GM19452 (cell line): ENCODE measurements at regions not wholly inside any gene's neighbourhood (a gene's known extent, or its start where the extent isn't known, plus 50 kb on each side); places are given as distances from the start of the nearest gene placed in this dataset.
"Not testable (repeated sequence)": the region's sequence is repeated elsewhere in the genome, so short reads cannot be mapped to it uniquely, and the experiment has no call there.

Experiments
- ATAC-seq: cut with Tn5 transposase; IDR thresholded peaks from one replicate; pipeline ENCODE4 v1.9.1; 2021; ENCODE audit not compliant: unreplicated experiment

GRCh38 chr5:173496129-173496882, 120.1 kb downstream of the BOD1 start:
- ATAC-seq, result no peak

DNA sequence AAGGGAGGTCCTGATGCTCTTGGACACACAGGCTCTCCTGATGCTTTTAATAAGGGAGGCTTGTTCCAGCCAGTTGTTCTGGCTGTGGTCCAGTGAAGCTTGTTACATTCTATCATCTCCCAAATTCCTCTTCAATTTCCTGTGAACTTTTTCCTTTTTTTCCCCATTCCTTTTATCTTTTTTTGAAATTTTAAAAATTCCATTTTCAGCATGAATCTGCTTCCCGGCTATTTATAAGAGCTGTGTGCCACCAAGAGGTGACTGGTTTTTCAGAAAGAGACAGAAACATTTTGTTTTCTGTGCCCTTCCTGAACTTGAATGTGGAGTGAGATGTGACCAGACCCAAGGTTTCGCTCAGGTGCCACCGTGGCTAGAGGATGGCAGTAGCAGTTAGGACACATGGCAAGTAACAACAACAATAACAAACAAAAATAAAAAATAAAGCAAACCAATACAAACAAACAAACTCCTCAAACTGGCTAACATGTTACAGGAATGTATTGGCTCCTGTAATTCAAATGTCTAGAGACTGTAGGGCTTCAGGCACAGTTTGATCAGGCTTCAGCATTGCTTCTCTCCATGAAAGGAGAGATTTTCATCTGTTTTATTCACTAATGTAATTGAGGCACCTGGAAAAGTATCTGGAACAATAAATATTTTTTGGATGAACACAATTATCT, 121.1 kb downstream of the BOD1 start:
- no peak for ATAC-seq

GRCh38 chr5:173494446-173494845, 122.0 kb downstream of the BOD1 start:
- ATAC-seq, result no peak

- no peak for ATAC-seq
Measured at GRCh38 chr5:173493846-173494245, 122.6 kb downstream of the BOD1 start.

- no peak for ATAC-seq
Measured at GRCh38 chr5:173493040-173493439, 123.4 kb downstream of the BOD1 start.

DNA sequence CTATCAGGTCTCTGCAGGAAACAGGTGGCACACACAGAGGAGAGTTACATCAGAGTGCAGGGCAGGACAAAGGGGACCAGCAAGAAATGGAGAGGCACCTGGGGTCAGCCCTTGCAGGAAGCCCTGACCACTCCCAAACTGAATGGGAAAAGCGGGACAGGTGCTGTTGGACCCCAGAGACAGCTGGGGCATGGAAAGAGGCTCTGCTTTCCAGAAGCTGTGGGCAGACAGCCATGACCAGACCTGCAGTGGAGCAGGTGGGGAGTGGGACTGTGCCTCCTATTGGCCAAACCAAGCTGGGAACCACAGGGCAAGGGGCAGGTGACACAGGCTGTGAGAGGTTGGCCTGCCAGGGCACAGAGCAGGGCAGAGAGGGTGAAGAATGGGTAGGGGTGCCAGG, 125.8 kb downstream of the BOD1 start:
- no peak for ATAC-seq

DNA sequence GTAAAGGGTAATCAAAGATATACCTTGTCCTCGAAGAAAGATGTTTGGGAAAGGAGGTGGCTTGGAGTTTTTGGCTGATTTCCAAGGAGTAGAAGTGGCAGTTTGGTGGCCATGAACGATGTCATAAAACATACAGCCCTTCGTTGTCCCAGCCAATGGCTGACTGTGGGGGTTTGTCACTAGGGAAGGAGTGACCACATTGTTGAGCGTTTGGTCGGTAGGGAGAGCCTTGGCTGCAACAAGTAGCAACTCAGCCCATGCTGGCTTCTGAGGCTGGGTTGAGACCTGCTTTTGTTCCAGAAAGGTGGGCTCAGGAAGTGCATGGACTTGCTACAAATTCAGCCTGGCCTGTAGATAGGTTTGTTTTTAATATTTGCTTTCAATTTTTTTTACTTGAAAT, 128.3 kb downstream of the BOD1 start:
- no peak for ATAC-seq

- no peak for ATAC-seq
Measured at GRCh38 chr5:173487300-173487699, 129.2 kb downstream of the BOD1 start.

GRCh38 chr5:173486355-173487225, 129.9 kb downstream of the BOD1 start:
- no peak for ATAC-seq

GRCh38 chr5:173484569-173484968, 131.9 kb downstream of the BOD1 start:
- ATAC-seq, result no peak

GRCh38 chr5:173483599-173483998, 132.9 kb downstream of the BOD1 start:
- ATAC-seq, result not testable (repeated sequence)

GRCh38 chr5:173483160-173483559, 133.3 kb downstream of the BOD1 start:
- ATAC-seq, result no peak

- no peak for ATAC-seq
Measured at GRCh38 chr5:173481821-173482220, 134.6 kb downstream of the BOD1 start.

DNA sequence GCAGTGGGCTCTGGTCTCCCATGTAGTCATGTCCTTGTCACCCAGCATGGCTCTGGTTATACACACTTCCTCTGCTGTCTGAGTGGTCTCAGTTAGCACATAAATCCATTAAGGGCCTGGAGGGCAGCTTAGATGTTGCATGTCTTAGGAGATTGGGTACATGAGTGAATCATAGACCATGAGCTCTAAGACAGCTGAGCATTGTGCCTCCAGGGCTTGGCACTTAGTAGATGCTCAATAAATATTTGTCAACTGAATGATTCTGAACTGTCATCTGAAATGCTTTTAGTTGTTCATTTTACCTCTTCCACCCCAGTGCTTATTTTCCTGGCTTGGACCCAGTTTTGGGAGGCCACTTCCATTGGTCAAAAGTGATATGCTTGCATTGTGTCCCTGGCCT, 135.6 kb downstream of the BOD1 start:
- no peak for ATAC-seq

GRCh38 chr5:173479711-173480110, 136.7 kb downstream of the BOD1 start:
- ATAC-seq, result no peak

DNA sequence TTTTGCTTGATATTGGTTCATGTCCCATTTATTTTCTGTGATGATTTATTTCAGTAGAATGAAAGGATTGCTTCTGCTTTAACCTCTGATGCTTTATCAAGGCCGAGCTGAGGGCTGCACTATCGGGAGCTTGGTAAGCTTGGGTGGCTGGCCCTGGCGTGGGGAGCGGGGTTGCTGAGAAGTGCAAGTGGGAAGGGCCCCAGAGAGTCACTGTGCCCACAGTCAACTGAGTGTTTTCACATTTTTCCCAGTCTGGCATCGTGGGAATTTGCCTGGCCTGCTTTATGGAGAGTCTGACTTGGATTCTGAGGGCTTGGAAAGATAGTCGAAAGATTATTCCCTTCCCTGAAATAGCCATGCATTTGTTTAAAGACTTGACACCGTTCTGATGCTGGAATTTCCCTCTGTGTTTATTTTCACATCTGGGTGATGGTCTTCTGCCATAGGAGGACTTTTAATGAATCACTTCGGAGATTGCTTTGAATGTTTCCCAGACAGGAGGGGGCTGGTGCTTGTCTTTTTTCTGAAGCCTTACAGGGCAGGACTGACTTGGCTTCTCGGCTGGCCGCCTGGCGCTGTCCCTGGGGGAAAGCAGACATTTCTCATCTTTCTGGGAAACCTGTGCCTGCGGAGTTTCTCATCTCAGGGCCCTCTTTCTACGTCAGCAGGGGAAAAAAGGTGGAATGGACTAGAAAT, 139.0 kb downstream of the BOD1 start:
- no peak for ATAC-seq

GRCh38 chr5:173475780-173476179, 140.7 kb downstream of the BOD1 start:
- no peak for ATAC-seq

GRCh38 chr5:173474881-173475287, 141.6 kb downstream of the BOD1 start:
- no peak for ATAC-seq

DNA sequence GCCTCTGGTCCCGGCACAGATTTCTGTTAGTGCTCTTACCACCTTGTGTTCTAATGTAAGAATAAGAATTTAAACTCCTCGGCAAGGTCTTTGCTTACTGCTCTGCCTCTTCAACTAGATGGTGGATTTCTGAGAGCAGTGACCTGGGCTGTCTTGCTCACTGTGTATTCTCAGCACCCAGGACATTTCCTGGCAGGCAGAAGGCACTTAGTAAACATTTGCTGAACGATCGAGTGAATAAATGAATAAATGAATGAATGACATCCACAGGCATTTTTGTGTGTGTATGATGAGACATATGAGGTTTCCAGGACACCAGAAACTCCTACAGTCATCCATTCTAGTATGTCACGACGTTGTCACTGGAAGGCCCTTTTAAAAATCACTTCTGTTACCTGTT, 143.2 kb downstream of the BOD1 start:
- ATAC-seq, result no peak

DNA sequence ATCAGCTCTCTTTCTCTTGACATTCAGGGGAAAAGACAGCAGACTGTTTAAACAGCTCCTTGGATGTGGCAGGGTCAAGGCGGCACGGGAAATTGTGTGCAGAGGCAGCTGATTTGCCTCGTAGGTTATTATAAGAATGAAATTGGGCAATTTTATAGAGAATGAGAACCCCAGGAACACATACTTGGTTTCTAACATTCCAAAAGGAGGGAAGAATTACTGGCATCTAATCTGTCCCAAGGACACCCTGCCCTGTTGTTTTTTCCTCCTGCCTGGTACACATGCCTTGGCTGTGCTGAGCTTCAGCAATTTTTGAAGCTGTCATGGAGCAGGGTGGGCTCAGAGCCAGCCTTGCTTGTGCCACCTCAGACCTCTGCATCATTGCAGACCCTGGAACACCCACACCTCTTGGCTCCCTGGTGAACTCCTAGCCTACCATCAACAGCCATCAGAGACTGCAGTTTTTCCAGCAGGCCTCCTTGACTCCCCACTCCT, 143.6 kb downstream of the BOD1 start:
- ATAC-seq, result no peak

DNA sequence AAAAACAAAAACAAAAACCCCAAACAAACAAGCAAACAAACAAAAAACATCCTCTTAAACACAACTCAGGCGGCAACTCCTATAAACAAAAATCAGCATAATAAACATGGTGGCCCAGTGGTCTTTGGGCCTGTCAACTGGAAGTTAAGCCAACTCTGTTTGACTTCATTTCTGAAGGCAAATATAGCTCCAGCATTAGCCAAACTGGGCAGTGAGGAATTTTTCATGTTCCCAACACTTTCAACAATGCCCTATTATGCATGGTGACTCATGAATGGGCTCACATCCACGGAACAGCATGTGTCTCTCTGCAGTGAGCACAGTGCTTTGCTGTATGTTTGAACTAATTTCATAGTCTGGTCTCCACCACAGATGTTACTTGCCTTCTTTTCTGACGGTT, 143.9 kb upstream of the STC2 start:
- no peak for ATAC-seq
